Peyer's patch (tissue), 4 donors: ENCODE measurements at regions not wholly inside any gene's neighbourhood (a gene's known extent, or its start where the extent isn't known, plus 50 kb on each side); places are given as distances from the start of the nearest gene placed in this dataset.

Experiments used
- DNase-seq, 3 donors: peaks; one replicate each; pipeline ENCODE4 v3.0.0-alpha.2; 2017 to 2019
- H3K27ac ChIP-seq, 4 donors: fragments of 200-600 bp; sonication (generic); one replicate each; pipeline ENCODE4 v1.5.1; 2016 to 2019
- H3K27me3 ChIP-seq, 2 donors: fragments of 200-600 bp; sonication (generic); one replicate each; pipeline ENCODE4 v1.5.1; 2019
- H3K36me3 ChIP-seq, 3 donors: fragments of 200-600 bp; sonication (generic); one replicate each; pipeline ENCODE4 v1.5.1; 2016 to 2019
- H3K4me1 ChIP-seq, 4 donors: fragments of 200-600 bp; sonication (generic); one replicate each; pipeline ENCODE4 v1.5.1; 2016 to 2019
- H3K4me3 ChIP-seq, 4 donors: fragments of 200-600 bp; sonication (generic); 1 replicate in 3 of 4; 2 replicates in 1 of 4; pipeline ENCODE4 v1.5.1; 2016 to 2019; ENCODE audit warnings: mild to moderate bottlenecking in 1 of 4
- H3K9me3 ChIP-seq, 4 donors: fragments of 200-600 bp; sonication (generic); one replicate each; pipeline ENCODE4 v1.5.1; 2016 to 2019; ENCODE audit warnings: mild to moderate bottlenecking in 1 of 4
- CTCF ChIP-seq, 6 experiments: fragments of 450-650 bp in 4 of 6; fragments of 200-600 bp in 2 of 6; sonication (generic) in 1 of 6; IDR thresholded peaks; one replicate each; pipeline ENCODE4 v1.5.1; 2017 to 2019; ENCODE audit warnings: antibody characterized with exemption in 6 of 6, mild to moderate bottlenecking in 3 of 6, moderate library complexity in 1 of 6
- POLR2A ChIP-seq, 2 donors: fragments of 450-650 bp; IDR thresholded peaks; one replicate each; pipeline ENCODE4 v1.5.1; 2017; ENCODE audit warnings: antibody characterized with exemption in 2 of 2, mild to moderate bottlenecking in 2 of 2, moderate library complexity in 2 of 2

- TF ChIP-seq POLR2A (IDR thresholded peaks at IDR 0.05) (no peak), CTCF (IDR thresholded peaks at IDR 0.05) (no peak)
- H3K9me3 ChIP-seq, result no peaks in the 10 kb centered on the region
- H3K4me3 ChIP-seq, result no peak overlapping the region
- no peaks in the 10 kb centered on the region for H3K36me3 ChIP-seq
- H3K27ac ChIP-seq, result no peak overlapping the region
- no peak for DNase-seq
- H3K27me3 ChIP-seq, result no peaks in the 10 kb centered on the region
- no peaks in the 10 kb centered on the region for H3K4me1 ChIP-seq
Measured at GRCh38 chr10:110376021-110376766, 71.5 kb upstream of the SMNDC1 start.

GRCh38 chr10:110376767-110377160 lies 72.0 kb upstream of the SMNDC1 start:
- Histone ChIP-seq H3K4me3 (no peak overlapping the region), H3K9me3 (no peaks in the 10 kb centered on the region), H3K27ac (no peak overlapping the region), H3K27me3 (no peaks in the 10 kb centered on the region), H3K36me3 (no peaks in the 10 kb centered on the region), H3K4me1 (no peaks in the 10 kb centered on the region)
- TF ChIP-seq CTCF (IDR thresholded peaks at IDR 0.05), result no peak
- no peak for TF ChIP-seq POLR2A (IDR thresholded peaks at IDR 0.05)
- no peak for DNase-seq

- H3K9me3 ChIP-seq, result no peaks in the 10 kb centered on the region
- no peaks in the 10 kb centered on the region for H3K36me3 ChIP-seq
- TF ChIP-seq POLR2A (IDR thresholded peaks at IDR 0.05) (no peak), CTCF (IDR thresholded peaks at IDR 0.05) (no peak)
- H3K4me1 ChIP-seq, result no peaks in the 10 kb centered on the region
- H3K27ac ChIP-seq, result no peak overlapping the region
- DNase-seq, result no peak
- H3K27me3 ChIP-seq, result no peaks in the 10 kb centered on the region
- no peak overlapping the region for H3K4me3 ChIP-seq
Measured at GRCh38 chr10:110378006-110378405, 73.3 kb upstream of the SMNDC1 start.

- Histone ChIP-seq H3K27ac (no peak overlapping the region), H3K4me3 (no peak overlapping the region), H3K27me3 (no peaks in the 10 kb centered on the region), H3K9me3 (no peaks in the 10 kb centered on the region), H3K4me1 (no peaks in the 10 kb centered on the region), H3K36me3 (no peaks in the 10 kb centered on the region)
- TF ChIP-seq POLR2A (IDR thresholded peaks at IDR 0.05) (no peak), CTCF (IDR thresholded peaks at IDR 0.05) (no peak)
- DNase-seq, result peak in 1 of 3 donors; percentile 1
Measured at GRCh38 chr10:110378533-110379108, 73.9 kb upstream of the SMNDC1 start.

GRCh38 chr10:110379831-110380230 lies 75.1 kb upstream of the SMNDC1 start:
- TF ChIP-seq CTCF (IDR thresholded peaks at IDR 0.05), result no peak
- TF ChIP-seq POLR2A (IDR thresholded peaks at IDR 0.05), result no peak
- Histone ChIP-seq H3K27me3 (no peaks in the 10 kb centered on the region), H3K36me3 (no peaks in the 10 kb centered on the region), H3K9me3 (no peaks in the 10 kb centered on the region), H3K4me1 (no peaks in the 10 kb centered on the region), H3K4me3 (no peak overlapping the region), H3K27ac (no peak overlapping the region)
- no peak for DNase-seq
